Fibroblast of mammary gland (primary cell): ENCODE measurements at regions not wholly inside any gene's neighbourhood (a gene's known extent, or its start where the extent isn't known, plus 50 kb on each side); places are given as distances from the start of the nearest gene placed in this dataset.

Experiments
- DNase-seq: peaks from one replicate; pipeline ENCODE4 v3.0.0-alpha.2; 2010; ENCODE audit warnings: low read depth
- H3K4me3 ChIP-seq: 2 replicates; pipeline ENCODE4 v1.5.1; 2011; ENCODE audit warnings: low read depth, mild to moderate bottlenecking, low read length, moderate library complexity; ENCODE audit not compliant: control insufficient read depth
- TF ChIP-seq, protein P1 (sequence below): conservative IDR thresholded peaks from 2 replicates; pipeline ENCODE4 v1.5.1; 2011; ENCODE audit warnings: low read depth, low read length, inconsistent platforms; ENCODE audit not compliant: control insufficient read depth, insufficient read depth

DNA sequence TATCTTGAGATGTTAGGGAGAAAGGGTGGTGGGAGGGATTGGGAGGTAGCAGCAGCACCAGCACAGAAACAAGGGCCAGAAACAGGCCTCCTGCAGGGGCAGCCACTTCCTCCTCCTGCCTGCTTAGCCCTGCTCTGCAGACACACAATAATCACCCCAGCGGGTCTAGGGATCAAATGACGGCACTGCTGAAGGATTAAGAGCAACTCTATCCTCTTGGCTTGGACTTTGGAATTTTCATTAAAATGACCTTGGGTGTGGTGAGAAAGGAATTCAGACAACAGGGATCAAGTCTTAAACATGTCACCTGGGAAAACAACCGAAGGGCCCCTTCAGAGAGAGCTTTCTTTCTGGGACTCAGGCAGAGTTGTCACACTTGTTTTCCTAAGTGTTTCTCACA lies 353.4 kb downstream of the SPRY1 start:
- TF ChIP-seq, protein P1, sequence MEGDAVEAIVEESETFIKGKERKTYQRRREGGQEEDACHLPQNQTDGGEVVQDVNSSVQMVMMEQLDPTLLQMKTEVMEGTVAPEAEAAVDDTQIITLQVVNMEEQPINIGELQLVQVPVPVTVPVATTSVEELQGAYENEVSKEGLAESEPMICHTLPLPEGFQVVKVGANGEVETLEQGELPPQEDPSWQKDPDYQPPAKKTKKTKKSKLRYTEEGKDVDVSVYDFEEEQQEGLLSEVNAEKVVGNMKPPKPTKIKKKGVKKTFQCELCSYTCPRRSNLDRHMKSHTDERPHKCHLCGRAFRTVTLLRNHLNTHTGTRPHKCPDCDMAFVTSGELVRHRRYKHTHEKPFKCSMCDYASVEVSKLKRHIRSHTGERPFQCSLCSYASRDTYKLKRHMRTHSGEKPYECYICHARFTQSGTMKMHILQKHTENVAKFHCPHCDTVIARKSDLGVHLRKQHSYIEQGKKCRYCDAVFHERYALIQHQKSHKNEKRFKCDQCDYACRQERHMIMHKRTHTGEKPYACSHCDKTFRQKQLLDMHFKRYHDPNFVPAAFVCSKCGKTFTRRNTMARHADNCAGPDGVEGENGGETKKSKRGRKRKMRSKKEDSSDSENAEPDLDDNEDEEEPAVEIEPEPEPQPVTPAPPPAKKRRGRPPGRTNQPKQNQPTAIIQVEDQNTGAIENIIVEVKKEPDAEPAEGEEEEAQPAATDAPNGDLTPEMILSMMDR = no peak
- H3K4me3 ChIP-seq = no peak overlapping the region
- DNase-seq = no peak

DNA sequence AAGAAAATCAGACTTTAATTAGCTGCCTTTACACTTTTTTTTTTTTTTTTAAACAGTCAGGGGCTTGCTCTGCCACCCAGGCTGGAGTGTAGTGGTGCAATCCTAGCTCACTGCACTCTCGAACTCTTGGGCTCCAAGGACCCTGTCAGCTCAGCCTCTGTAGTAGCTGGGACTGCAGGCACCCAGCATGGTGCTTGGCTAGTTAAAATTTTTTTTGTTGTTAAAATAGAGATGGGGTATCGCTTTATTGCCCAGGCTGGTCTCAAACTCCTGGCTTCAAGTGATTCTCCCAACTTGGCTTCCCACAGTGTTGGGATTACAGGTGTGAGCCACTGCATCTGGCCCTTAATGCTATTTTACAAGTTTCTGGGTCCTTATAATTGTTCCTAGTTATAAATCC lies 359.1 kb downstream of the SPRY1 start:
- TF ChIP-seq, protein P1 = no peak
- no peak overlapping the region for H3K4me3 ChIP-seq
- DNase-seq = no peak

DNA sequence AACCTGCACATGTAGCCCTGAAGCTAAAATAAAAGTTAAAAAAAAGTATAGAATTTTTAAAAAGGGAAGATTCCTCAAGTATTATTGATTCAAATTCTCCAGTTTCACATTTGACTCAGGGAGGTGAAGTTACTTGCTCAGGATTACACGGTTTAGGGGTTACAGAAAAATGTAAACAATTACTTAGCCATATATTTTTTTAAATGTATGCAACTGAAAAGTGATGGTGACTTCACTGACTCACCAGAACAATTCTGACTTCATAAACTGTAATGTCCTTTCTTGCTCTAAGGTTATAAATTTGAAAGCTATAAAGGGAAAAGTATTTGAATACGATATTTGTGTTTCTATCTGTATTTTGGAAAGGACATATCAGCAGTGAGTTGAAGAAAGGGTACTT lies 371.2 kb downstream of the SPRY1 start:
- no peak overlapping the region for H3K4me3 ChIP-seq
- TF ChIP-seq, protein P1 = no peak
- no peak for DNase-seq

DNA sequence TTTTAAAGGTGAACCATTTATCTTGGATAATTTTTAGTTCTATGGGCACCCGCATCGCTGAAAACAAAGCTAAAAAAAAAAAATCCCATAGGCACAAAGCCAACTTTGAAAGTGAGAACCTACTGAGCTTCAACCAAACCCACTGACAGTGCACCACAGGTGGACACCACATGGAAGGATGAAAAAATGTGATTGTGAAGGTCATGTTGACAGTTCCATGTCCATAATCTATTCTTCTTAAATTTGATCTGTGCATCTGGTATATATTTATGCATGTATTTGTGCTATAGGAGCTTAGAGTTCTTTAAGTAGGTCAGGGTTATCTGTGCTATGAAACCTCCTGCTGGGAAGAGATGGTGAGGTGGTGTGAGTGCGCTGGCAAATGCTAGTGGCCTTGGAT lies 374.3 kb downstream of the SPRY1 start:
- no peak overlapping the region for H3K4me3 ChIP-seq
- TF ChIP-seq, protein P1 = no peak
- no peak for DNase-seq

DNA sequence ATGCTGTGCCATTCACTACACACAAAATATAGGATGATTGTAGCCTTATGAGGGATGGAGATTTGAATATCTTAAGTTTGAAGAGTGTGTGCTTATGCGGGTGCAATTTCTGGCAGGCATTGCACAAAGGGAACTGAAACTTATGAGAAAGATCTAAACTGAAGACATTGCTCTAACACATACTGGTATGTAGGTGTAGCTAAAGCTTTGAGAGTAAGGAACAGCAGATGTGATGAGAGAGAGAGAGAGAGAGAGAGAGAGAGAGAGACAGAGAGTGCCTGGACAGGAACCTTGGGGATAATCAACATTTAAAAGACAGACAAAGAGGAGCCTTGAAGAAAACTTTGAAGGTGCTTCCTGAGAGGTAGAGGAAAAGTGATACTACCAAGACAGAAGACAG lies 379.7 kb downstream of the SPRY1 start:
- no peak overlapping the region for H3K4me3 ChIP-seq
- TF ChIP-seq, protein P1 = no peak
- no peak for DNase-seq

DNA sequence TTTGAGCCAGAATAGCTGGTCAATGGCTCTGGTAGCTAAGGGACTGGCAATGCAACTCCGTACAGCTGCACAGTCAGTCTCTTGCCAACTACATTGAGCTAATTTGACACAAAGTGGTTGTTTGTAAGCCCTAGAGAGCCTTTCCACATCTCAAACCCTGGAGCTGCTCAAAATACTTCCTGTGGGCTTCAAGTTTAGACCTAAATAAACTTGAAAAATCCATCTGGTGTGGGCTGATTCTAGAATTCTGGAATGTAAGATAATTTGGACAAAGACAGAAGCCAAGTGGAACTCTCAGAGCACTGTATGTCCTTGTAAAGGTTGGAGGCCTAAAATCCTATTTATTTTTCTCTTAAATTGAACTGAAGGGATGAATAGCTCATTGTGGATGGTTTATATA lies 380.8 kb downstream of the SPRY1 start:
- TF ChIP-seq, protein P1 = no peak
- DNase-seq = peak; percentile 38
- H3K4me3 ChIP-seq = no peak overlapping the region

DNA sequence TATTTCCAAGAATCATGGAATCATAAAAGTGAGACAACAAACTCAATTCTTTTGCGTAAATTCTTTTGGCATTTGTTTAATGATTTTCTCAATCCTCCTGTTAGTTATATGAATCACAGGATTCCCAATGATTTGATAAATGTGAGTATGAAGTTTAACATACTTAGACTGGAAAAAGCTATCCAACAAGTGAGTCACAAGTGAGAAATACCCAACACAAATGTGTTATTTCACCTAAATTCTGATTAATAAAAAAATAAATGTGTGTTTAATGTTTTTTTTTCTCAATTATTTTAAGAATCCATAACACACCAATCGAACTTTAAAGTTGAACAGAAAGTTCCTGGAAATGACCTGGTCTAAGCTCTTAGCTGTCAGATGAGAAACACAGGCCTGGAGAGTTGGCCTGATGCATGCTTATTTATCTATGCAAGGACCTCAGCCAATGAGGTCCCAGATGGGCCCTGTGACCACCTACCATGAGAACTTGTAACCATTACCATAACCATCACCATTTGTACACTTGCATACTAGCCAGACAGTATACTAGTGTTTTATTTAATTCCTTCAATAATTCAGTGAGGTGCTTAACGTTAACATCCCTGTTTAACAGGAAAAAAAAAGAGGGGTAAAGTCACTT lies 386.7 kb downstream of the SPRY1 start:
- DNase-seq = peak; percentile 85
- H3K4me3 ChIP-seq = no peak overlapping the region
- TF ChIP-seq, protein P1 = no peak
